ENCODE measurements at regions not wholly inside any gene's neighbourhood (a gene's known extent, or its start where the extent isn't known, plus 50 kb on each side); places are given as distances from the start of the nearest gene placed in this dataset.

- TF ChIP-seq CTCF (conservative IDR thresholded peaks at IDR 0.05; ENCODE audit: low read depth, low read length) (no peak), EZH2phosphoT487 (IDR thresholded peaks at IDR 0.05; ENCODE audit: borderline replicate concordance, low read length) (no peak), EZH2 (IDR thresholded peaks at IDR 0.05; ENCODE audit: low read length, unreplicated experiment) (no peak)
Observed at GRCh38 chr14:71556730-71557129, 375.5 kb upstream of the RGS6 start.
